Mesothelial cell of epicardium (in vitro differentiated cells): ENCODE measurements at regions not wholly inside any gene's neighbourhood (a gene's known extent, or its start where the extent isn't known, plus 50 kb on each side); places are given as distances from the start of the nearest gene placed in this dataset.
"Not testable (repeated sequence)": the region's sequence is repeated elsewhere in the genome, so short reads cannot be mapped to it uniquely, and the experiment has no call there.

ENCODE experiments used
- DNase-seq, 2 experiments: peaks; one replicate each; pipeline ENCODE4 v3.0.0; 2021; ENCODE audit warnings: low spot score in 2 of 2; ENCODE audit not compliant: unreplicated experiment in 2 of 2
- H3K27ac Mint-ChIP-seq: 2 replicates; pipeline ENCODE4 v1.8.0; 2021; ENCODE audit warnings: mixed read lengths
- H3K27me3 Mint-ChIP-seq: 2 replicates; pipeline ENCODE4 v1.8.0; 2021; ENCODE audit warnings: low read depth, mixed read lengths
- H3K36me3 Mint-ChIP-seq: 2 replicates; pipeline ENCODE4 v1.8.0; 2021; ENCODE audit warnings: mixed read lengths
- H3K4me1 Mint-ChIP-seq: 2 replicates; pipeline ENCODE4 v1.8.0; 2021; ENCODE audit warnings: mixed read lengths
- H3K4me3 Mint-ChIP-seq: 2 replicates; pipeline ENCODE4 v1.8.0; 2021; ENCODE audit warnings: mild to moderate bottlenecking, moderate library complexity, mixed read lengths
- H3K9me3 Mint-ChIP-seq: 2 replicates; pipeline ENCODE4 v1.8.0; 2021; ENCODE audit warnings: mixed read lengths
- TF ChIP-seq, protein P1 (sequence below): fragments of 200-600 bp; sonication (generic); IDR thresholded peaks from one replicate; pipeline ENCODE4 v1.5.0; 2021; ENCODE audit warnings: antibody characterized with exemption; ENCODE audit not compliant: unreplicated experiment

DNA sequence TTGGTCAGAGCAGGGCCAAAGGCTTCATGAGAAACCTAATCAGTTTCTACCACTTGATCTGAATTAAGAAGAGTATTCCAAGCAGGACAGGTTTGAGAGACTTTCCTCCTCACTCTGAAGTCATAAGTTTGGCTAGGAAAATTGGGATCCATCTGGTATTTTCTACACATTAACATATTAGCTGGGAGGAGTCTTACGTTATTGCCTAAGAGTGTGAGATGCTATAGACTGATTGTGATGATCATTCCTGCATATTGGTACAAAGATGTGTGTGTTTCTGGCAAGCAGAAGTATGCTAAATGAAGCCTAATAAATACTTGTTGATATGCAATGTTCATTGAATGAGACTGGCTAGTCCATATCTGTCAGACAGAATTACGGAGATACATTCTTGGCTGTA is 73.5 kb upstream of the RASGRP1 start:
- no peak overlapping the region for H3K4me3 Mint-ChIP-seq
- H3K4me1 Mint-ChIP-seq: no peaks in the 10 kb centered on the region
- DNase-seq: no peak
- H3K27ac Mint-ChIP-seq: no peak overlapping the region
- no peaks in the 10 kb centered on the region for H3K27me3 Mint-ChIP-seq
- H3K36me3 Mint-ChIP-seq: no peaks in the 10 kb centered on the region
- TF ChIP-seq, protein P1, sequence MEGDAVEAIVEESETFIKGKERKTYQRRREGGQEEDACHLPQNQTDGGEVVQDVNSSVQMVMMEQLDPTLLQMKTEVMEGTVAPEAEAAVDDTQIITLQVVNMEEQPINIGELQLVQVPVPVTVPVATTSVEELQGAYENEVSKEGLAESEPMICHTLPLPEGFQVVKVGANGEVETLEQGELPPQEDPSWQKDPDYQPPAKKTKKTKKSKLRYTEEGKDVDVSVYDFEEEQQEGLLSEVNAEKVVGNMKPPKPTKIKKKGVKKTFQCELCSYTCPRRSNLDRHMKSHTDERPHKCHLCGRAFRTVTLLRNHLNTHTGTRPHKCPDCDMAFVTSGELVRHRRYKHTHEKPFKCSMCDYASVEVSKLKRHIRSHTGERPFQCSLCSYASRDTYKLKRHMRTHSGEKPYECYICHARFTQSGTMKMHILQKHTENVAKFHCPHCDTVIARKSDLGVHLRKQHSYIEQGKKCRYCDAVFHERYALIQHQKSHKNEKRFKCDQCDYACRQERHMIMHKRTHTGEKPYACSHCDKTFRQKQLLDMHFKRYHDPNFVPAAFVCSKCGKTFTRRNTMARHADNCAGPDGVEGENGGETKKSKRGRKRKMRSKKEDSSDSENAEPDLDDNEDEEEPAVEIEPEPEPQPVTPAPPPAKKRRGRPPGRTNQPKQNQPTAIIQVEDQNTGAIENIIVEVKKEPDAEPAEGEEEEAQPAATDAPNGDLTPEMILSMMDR: no peak
- H3K9me3 Mint-ChIP-seq: peaks cover 2% of the 10 kb centered on the region

DNA sequence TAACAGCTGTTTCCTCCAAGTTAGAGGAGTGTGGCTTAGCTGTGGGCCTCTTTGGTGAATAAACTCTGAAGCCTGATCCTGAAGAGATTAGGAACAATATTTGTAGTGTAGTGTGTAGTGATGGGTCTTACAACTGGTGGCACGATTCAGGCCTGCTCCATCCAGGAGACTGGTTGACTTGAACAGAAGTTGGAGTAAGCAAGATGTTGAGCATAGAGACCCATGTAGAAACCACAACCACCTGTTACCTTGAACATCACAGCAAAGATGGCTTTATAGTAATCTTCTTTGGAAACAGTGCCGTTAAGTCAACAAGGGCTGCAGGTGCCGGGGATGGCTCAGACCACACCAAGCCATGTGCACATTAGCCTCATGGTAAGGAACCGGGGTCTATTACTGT is 74.2 kb upstream of the RASGRP1 start:
- TF ChIP-seq, protein P1: no peak
- H3K36me3 Mint-ChIP-seq: no peaks in the 10 kb centered on the region

DNA sequence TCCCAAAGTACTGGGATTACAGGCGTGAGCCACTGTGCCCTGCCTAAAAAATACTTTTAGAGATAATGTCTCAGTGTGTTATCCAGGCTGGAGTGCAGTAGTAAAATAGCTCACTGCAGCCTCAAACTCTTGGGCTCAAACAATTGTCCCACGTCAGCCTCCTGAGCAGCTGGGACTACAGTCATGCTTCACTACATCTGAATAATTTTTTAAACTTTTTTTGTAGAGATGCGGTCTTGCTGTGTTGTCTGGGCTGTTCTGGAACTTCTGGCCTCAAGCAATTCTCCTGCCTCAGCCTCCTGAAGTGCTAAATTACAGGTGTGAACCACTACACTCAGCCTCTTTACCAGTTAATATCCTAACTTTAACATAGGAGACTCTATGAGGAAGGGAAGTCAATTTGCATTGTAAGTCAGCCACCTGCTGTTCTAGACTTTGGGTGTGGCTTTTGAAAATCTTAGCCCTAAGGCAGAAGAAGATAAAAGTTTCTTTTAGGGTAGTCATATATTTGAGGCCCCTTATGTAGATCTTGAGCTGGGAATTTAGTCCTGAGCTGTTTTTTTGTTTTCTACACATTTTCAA is 78.2 kb upstream of the RASGRP1 start:
- Mint-ChIP-seq H3K36me3 (peaks cover 2% of the 10 kb centered on the region), H3K9me3 (peaks cover 11% of the 10 kb centered on the region), H3K27ac (no peak overlapping the region), H3K4me1 (peaks cover 3% of the 10 kb centered on the region), H3K27me3 (no peaks in the 10 kb centered on the region), H3K4me3 (no peak overlapping the region)
- no peak for DNase-seq
- TF ChIP-seq, protein P1: no peak

More for the DNA sequence above, 74.2 kb upstream of the RASGRP1 start:
- no peaks in the 10 kb centered on the region for H3K4me1 Mint-ChIP-seq
- H3K4me3 Mint-ChIP-seq: no peak overlapping the region
- DNase-seq: no peak
- H3K27me3 Mint-ChIP-seq: no peaks in the 10 kb centered on the region
- no peak overlapping the region for H3K27ac Mint-ChIP-seq
- H3K9me3 Mint-ChIP-seq: peaks cover 9% of the 10 kb centered on the region

DNA sequence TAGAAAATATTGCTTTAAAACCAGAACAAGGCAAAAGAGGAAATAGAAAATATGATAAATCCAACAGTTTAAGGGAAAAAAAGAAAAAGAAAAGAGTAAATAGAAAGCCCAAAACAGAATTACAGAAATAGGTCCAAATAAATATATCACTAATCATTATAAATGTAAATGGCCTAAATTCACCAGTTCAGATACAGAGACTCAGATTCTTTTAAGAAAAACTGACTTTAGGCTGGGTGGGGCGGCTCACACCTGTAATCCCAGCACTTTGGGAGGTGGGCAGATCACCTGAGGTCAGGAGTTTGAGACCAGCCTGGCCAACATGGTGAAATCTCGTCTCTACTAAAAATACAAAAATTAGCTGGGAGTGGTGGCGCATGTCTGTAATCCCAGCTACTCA is 79.7 kb upstream of the RASGRP1 start:
- not testable (repeated sequence) for H3K4me1 Mint-ChIP-seq, H3K27ac Mint-ChIP-seq, H3K36me3 Mint-ChIP-seq, DNase-seq, H3K27me3 Mint-ChIP-seq, H3K4me3 Mint-ChIP-seq
- H3K9me3 Mint-ChIP-seq: peaks cover 11% of the 10 kb centered on the region

DNA sequence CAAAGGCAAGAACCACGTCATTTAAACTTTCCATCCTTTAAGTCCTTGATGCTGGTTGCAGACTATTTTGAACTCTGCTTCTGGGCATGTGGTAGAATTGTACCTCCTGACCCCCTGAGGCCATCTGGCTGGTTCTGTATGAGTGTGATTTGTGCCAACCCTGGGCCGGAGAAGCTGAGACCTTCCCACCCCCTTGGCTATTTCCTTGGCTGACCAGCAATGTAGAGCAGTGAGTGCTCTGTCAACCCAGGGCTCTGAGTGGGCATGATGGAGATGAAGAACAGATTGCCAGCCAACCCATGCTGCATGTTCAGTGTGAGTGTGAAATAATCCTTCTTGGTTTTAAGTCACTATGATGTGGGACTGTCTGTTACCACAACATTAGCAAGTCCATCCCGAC is 82.1 kb upstream of the RASGRP1 start:
- Mint-ChIP-seq H3K27me3 (no peaks in the 10 kb centered on the region), H3K36me3 (peaks cover 2% of the 10 kb centered on the region), H3K4me3 (no peak overlapping the region), H3K9me3 (peaks cover 11% of the 10 kb centered on the region), H3K4me1 (peaks cover 7% of the 10 kb centered on the region), H3K27ac (no peak overlapping the region)
- TF ChIP-seq, protein P1: no peak
- no peak for DNase-seq

DNA sequence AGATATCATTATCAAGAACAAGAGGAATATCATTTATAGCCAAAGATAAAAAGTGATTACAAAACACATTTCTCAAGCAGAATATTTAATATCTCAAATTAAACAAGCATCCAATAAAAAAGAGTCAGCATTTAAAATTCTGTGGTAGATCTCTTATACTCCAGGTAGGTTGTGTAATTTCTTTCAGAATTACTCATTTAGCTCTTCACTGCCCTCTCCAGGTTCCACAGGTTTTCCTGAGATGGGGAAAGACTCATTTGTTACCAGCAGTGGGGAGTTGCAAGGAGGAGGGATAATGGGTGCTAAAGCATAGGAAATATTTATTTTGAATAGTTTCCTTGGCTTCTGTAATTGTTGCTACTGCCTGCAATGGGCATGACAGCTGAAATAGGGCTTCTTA is 83.1 kb upstream of the RASGRP1 start:
- Mint-ChIP-seq H3K27ac (no peak overlapping the region), H3K9me3 (peaks cover 11% of the 10 kb centered on the region), H3K27me3 (no peaks in the 10 kb centered on the region), H3K4me1 (peaks cover 7% of the 10 kb centered on the region), H3K36me3 (peaks cover 2% of the 10 kb centered on the region), H3K4me3 (no peak overlapping the region)
- TF ChIP-seq, protein P1: no peak
- DNase-seq: no peak
